ENCODE measurements at regions not wholly inside any gene's neighbourhood (a gene's known extent, or its start where the extent isn't known, plus 50 kb on each side); places are given as distances from the start of the nearest gene placed in this dataset.

DNA sequence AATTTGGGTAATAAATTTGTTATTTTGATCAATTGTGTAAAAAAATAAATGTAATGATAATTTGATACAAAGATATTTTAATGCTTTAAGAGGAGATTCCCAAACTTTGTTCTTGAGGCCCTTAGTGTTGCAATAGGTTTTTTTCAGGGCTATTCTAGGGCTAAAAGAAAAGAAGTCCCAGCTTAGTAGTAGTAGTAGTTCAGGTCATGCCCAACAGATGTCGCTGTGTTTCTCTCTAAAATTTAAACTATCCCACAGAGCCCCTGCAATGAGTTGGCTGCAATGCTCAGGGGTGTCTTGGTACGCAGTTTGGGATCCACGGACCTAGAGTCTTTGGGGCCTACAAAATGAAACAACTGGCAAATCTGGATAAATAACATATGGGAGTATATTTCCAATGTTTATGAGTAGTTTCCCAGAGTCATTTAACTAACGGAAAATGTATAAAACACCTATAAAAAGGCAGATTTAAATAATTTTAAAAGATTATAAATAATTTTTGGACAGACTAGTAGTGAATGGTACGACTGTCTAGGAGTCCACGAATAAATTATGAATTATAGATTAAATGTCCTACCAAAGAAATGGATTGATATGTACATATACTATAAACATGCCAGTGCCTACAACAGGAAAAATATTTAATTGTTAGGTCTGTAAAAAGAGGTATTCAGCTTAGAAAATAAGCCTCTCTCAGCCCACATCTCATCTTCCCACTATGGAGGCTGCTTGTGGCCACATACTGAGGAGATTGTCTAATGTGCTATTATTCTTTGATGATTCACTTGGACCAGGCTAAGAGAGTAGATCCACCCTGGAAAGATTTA, 228.5 kb upstream of the PMFBP1 start:
- H3K27me3 ChIP-seq, result no peaks in the 10 kb centered on the region
- H3K27ac ChIP-seq, result no peak overlapping the region
- ATAC-seq, result no peak
- no peaks in the 10 kb centered on the region for H3K4me1 ChIP-seq
- no peak for TF ChIP-seq EP300 (IDR thresholded peaks at IDR 0.05)
- TF ChIP-seq, protein P1, sequence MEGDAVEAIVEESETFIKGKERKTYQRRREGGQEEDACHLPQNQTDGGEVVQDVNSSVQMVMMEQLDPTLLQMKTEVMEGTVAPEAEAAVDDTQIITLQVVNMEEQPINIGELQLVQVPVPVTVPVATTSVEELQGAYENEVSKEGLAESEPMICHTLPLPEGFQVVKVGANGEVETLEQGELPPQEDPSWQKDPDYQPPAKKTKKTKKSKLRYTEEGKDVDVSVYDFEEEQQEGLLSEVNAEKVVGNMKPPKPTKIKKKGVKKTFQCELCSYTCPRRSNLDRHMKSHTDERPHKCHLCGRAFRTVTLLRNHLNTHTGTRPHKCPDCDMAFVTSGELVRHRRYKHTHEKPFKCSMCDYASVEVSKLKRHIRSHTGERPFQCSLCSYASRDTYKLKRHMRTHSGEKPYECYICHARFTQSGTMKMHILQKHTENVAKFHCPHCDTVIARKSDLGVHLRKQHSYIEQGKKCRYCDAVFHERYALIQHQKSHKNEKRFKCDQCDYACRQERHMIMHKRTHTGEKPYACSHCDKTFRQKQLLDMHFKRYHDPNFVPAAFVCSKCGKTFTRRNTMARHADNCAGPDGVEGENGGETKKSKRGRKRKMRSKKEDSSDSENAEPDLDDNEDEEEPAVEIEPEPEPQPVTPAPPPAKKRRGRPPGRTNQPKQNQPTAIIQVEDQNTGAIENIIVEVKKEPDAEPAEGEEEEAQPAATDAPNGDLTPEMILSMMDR (IDR thresholded peaks at IDR 0.05), result peak in 3 of 4 experiments; percentile 31 to 64 (median 45)
- H3K9me3 ChIP-seq, result no peaks in the 10 kb centered on the region
- H3K36me3 ChIP-seq, result no peaks in the 10 kb centered on the region
- WGBS, 2 donors (ENCODE audit: low coverage in 1 of 2), result 21 to 34% methylated on average over 6 of the region's 6 CpGs
- no peak overlapping the region for H3K4me3 ChIP-seq

DNA sequence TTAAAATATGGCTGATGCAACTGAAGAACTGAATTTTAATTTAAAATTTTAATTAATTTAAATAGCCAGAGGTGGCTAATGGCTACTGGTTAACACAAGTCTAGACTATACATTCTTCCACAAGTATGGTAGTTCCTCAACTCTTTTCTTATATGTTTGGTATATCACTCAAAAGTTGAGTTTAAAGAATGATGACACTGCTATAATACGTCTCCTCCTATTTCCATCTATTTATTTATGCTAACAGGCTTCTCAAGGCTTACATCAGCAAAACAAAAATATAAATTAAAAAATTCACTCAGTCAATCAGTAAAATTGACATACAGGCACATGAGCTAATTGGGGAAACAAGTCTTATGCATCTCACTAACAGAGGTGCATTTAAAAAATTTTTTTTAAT, 227.9 kb upstream of the PMFBP1 start:
- TF ChIP-seq EP300 (IDR thresholded peaks at IDR 0.05), result no peak
- TF ChIP-seq POLR2AphosphoS5 (IDR thresholded peaks at IDR 0.05), result no peak
- TF ChIP-seq POLR2A (IDR thresholded peaks at IDR 0.05), result no peak
- TF ChIP-seq, protein P1 (IDR thresholded peaks at IDR 0.05), result no peak
- no peaks in the 10 kb centered on the region for H3K4me1 ChIP-seq
- no peaks in the 10 kb centered on the region for H3K36me3 ChIP-seq
- no peak overlapping the region for H3K4me3 ChIP-seq
- no peak overlapping the region for H3K27ac ChIP-seq
- 63 to 100% methylated on average over 1 of the region's 1 CpG for WGBS, 2 donors (ENCODE audit: low coverage in 1 of 2)
- H3K27me3 ChIP-seq, result no peaks in the 10 kb centered on the region
- no peak for ATAC-seq
- peaks cover 0 to 4% (median 0%) of the 10 kb centered on the region in 3 donors for H3K9me3 ChIP-seq

DNA sequence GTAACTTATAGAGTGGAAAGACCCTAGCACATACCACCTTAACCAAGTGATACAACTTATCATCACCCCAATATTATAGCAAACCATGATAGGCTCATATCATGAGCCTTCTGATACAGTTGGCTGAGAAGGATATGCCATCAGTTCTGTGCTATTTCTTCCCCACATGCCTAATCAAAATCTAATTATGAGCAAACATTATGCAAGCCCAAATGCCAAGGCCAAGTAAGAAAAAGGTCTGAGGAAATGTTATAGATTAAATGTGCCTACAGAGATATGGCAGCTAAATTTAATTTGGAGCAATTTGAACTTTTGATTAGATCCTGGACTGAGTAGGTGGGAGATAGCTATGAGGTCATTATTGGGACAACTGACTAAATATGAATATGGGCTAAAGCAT, 225.9 kb upstream of the PMFBP1 start:
- Histone ChIP-seq H3K9me3 (peaks cover 0 to 12% (median 0%) of the 10 kb centered on the region in 3 donors), H3K27me3 (no peaks in the 10 kb centered on the region), H3K27ac (no peak overlapping the region), H3K36me3 (no peaks in the 10 kb centered on the region), H3K4me1 (no peaks in the 10 kb centered on the region), H3K4me3 (no peak overlapping the region)
- no peak for ATAC-seq
- TF ChIP-seq POLR2AphosphoS5 (IDR thresholded peaks at IDR 0.05), result no peak
- TF ChIP-seq, protein P1 (IDR thresholded peaks at IDR 0.05), result no peak
- TF ChIP-seq EP300 (IDR thresholded peaks at IDR 0.05), result no peak
- TF ChIP-seq POLR2A (IDR thresholded peaks at IDR 0.05), result no peak

DNA sequence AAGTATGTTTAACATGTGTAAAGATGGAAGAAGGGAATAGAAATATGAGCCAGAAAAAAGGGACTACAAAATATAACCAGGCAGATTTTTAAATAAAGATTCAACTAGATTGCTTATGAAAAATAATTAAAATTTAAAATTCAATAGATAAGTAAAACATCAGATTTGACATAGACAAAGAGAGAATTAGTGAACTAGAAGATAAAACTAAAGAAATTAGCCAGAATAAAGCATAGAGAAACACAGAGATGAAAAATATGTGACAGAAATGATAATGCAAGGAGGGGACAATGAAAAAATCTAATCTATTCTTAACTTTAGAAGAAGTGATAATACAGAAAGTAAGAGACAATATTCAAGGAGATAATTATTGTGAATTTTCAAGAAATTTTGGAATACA, 222.6 kb upstream of the PMFBP1 start:
- ATAC-seq, result no peak
- TF ChIP-seq POLR2A (IDR thresholded peaks at IDR 0.05) (no peak), EP300 (IDR thresholded peaks at IDR 0.05) (no peak)
- TF ChIP-seq, protein P1 (IDR thresholded peaks at IDR 0.05), result no peak

DNA sequence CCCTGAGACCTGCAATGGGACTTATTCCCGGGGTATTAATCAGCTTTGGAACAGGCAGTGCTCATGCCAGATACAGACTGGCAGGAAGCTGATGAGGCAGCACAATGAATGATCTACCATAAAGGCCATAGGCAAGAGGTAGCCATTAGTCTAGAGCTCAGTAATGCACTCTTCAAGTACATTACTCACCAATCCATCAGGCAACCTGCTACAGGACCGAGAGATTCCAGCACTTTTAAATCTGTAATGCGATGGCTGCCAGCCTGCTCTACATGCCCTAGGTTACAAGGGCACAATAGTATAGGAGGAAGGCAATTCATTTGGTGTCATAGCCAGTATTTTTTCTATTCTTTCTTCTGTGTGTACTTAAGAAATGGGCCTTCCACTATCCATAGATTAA, 217.8 kb upstream of the PMFBP1 start:
- Histone ChIP-seq H3K9me3 (peaks cover 0 to 29% (median 0%) of the 10 kb centered on the region in 3 donors), H3K27me3 (no peaks in the 10 kb centered on the region), H3K36me3 (no peaks in the 10 kb centered on the region), H3K4me3 (no peak overlapping the region), H3K4me1 (no peaks in the 10 kb centered on the region), H3K27ac (no peak overlapping the region)
- 73 to 89% methylated on average over 3 of the region's 3 CpGs for WGBS, 2 donors (ENCODE audit: low coverage in 1 of 2)
- ATAC-seq, result no peak
- TF ChIP-seq, protein P1 (IDR thresholded peaks at IDR 0.05), result no peak
- TF ChIP-seq POLR2A (IDR thresholded peaks at IDR 0.05) (no peak), EP300 (IDR thresholded peaks at IDR 0.05) (no peak), POLR2AphosphoS5 (IDR thresholded peaks at IDR 0.05) (no peak)

More for the DNA sequence above, 222.6 kb upstream of the PMFBP1 start:
- Histone ChIP-seq H3K9me3 (peaks cover 0 to 12% (median 0%) of the 10 kb centered on the region in 3 donors), H3K36me3 (no peaks in the 10 kb centered on the region), H3K27me3 (no peaks in the 10 kb centered on the region), H3K4me3 (no peak overlapping the region), H3K27ac (no peak overlapping the region), H3K4me1 (no peaks in the 10 kb centered on the region)
